Trophoblast cell (in vitro differentiated cells and primary cell): ENCODE measurements at regions not wholly inside any gene's neighbourhood (a gene's known extent, or its start where the extent isn't known, plus 50 kb on each side); places are given as distances from the start of the nearest gene placed in this dataset.
"Not testable (repeated sequence)": the region's sequence is repeated elsewhere in the genome, so short reads cannot be mapped to it uniquely, and the experiment has no call there.

Source experiments
- DNase-seq, 2 donors: peaks; one replicate each; pipeline ENCODE4 v3.0.0-alpha.2; 2016
- H2AFZ ChIP-seq: 2 replicates; pipeline ENCODE4 v1.6.1; 2013; ENCODE audit warnings: low read length, moderate library complexity, mild to moderate bottlenecking; ENCODE audit not compliant: insufficient read depth, poor library complexity
- H2AK5ac ChIP-seq: 2 replicates; pipeline ENCODE4 v1.6.1; 2013; ENCODE audit warnings: mild to moderate bottlenecking, low read length
- H2BK120ac ChIP-seq: 2 replicates; pipeline ENCODE4 v1.6.1; 2013; ENCODE audit warnings: low read length, mild to moderate bottlenecking, moderate library complexity; ENCODE audit not compliant: insufficient read depth, poor library complexity
- H2BK12ac ChIP-seq: 2 replicates; pipeline ENCODE4 v1.6.1; 2013; ENCODE audit warnings: mild to moderate bottlenecking, low read length, moderate library complexity
- H2BK5ac ChIP-seq: 2 replicates; pipeline ENCODE4 v1.6.1; 2013; ENCODE audit warnings: low read length, low read depth, moderate library complexity, mild to moderate bottlenecking; ENCODE audit not compliant: poor library complexity
- H3K14ac ChIP-seq: 2 replicates; pipeline ENCODE4 v1.6.1; 2013; ENCODE audit warnings: mild to moderate bottlenecking, low read length
- H3K18ac ChIP-seq: 2 replicates; pipeline ENCODE4 v1.6.1; 2013; ENCODE audit warnings: mild to moderate bottlenecking, low read length
- H3K23ac ChIP-seq: 2 replicates; pipeline ENCODE4 v1.6.1; 2013; ENCODE audit warnings: low read length
- H3K27ac ChIP-seq: 2 replicates; pipeline ENCODE4 v1.5.1; 2013; ENCODE audit warnings: low read depth, mild to moderate bottlenecking, inconsistent platforms, low read length, moderate library complexity
- H3K27me3 ChIP-seq: 2 replicates; pipeline ENCODE4 v1.6.1; 2013; ENCODE audit warnings: inconsistent platforms, mild to moderate bottlenecking, low read length, moderate library complexity; ENCODE audit not compliant: insufficient read depth
- H3K36me3 ChIP-seq, 2 experiments: 1 replicate in 1 of 2; 2 replicates in 1 of 2; pipeline ENCODE4 v1.6.1; 2013; ENCODE audit warnings: low read length in 2 of 2, mild to moderate bottlenecking in 2 of 2, moderate library complexity in 1 of 2; ENCODE audit not compliant: insufficient read depth in 2 of 2, control insufficient read depth in 1 of 2
- H3K4ac ChIP-seq: 2 replicates; pipeline ENCODE4 v1.6.1; 2013; ENCODE audit warnings: low read depth, mild to moderate bottlenecking, low read length, moderate library complexity
- H3K4me1 ChIP-seq, 2 experiments: 1 replicate in 1 of 2; 2 replicates in 1 of 2; pipeline ENCODE4 v1.6.1; 2013; ENCODE audit warnings: low read length in 2 of 2, mild to moderate bottlenecking in 2 of 2, moderate library complexity in 1 of 2; ENCODE audit not compliant: insufficient read depth in 2 of 2, control insufficient read depth in 1 of 2
- H3K4me2 ChIP-seq: 2 replicates; pipeline ENCODE4 v1.6.1; 2013; ENCODE audit warnings: inconsistent platforms, mild to moderate bottlenecking, low read length, moderate library complexity
- H3K4me3 ChIP-seq: 2 replicates; pipeline ENCODE4 v1.5.1; 2013; ENCODE audit warnings: mild to moderate bottlenecking, low read depth, low read length, inconsistent platforms
- H3K79me1 ChIP-seq: one replicate; pipeline ENCODE4 v1.6.1; 2013; ENCODE audit warnings: low read length
- H3K79me2 ChIP-seq: 2 replicates; pipeline ENCODE4 v1.6.1; 2013; ENCODE audit warnings: low read length, mild to moderate bottlenecking; ENCODE audit not compliant: control insufficient read depth, insufficient read depth, poor library complexity
- H3K9ac ChIP-seq: 2 replicates; pipeline ENCODE4 v1.6.1; 2013; ENCODE audit warnings: mild to moderate bottlenecking, low read length
- H3K9me3 ChIP-seq: 2 replicates; pipeline ENCODE4 v1.6.1; 2013; ENCODE audit warnings: low read depth, mild to moderate bottlenecking, control low read depth, inconsistent platforms, low read length; ENCODE audit not compliant: insufficient read depth
- H4K12ac ChIP-seq: 2 replicates; pipeline ENCODE4 v1.6.1; 2013; ENCODE audit warnings: low read depth, mild to moderate bottlenecking, low read length, moderate library complexity
- H4K8ac ChIP-seq: 2 replicates; pipeline ENCODE4 v1.6.1; 2013; ENCODE audit warnings: low read depth, mild to moderate bottlenecking, low read length, moderate library complexity
- H4K91ac ChIP-seq: one replicate; pipeline ENCODE4 v1.6.1; 2013; ENCODE audit warnings: low read depth, mild to moderate bottlenecking, low read length, moderate library complexity
- WGBS: extraction: QIAGEN DNeasy Blood & Tissue Kit; methylation state at CpG from one replicate; pipeline ENCODE4 v1.1.7; 2013; ENCODE audit warnings: missing lambda C conversion rate; ENCODE audit not compliant: insufficient read length, insufficient coverage; ENCODE audit errors: extremely low coverage; 5-methylcytosine and 5-hydroxymethylcytosine counted together

DNA sequence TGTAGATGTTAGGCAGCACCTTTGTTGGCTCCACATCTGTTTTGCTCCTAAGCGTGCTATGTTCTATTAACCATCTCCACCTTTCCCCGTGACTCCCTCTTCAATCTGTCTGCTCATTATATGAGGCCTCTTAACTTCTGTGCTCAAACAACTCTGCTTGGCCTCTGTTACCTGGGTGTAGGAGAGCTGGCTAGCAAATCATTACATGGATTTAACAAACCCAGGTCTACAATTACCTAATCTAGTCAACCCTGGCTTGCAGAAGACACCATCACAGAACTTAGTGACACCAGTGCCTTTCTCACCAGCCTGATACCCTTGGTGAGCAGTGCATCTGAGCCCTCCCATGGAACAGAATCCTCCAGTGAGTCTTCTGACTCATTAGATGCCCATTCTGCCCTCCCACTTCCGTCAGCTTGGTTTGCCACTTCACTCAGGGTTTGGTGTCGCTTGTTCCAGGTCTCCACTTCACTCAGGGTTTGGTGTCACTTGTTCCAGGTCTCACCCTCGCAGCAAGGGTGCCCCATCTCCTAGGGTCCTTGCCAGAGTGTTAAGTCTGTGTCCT, 92.0 kb upstream of the KIF26B start:
- Histone ChIP-seq H2AK5ac (no peak overlapping the region), H4K91ac (no peak overlapping the region), H3K4me3 (no peak overlapping the region), H2BK5ac (no peak overlapping the region), H3K4me1 (no peaks in the 10 kb centered on the region), H3K18ac (no peak overlapping the region), H3K79me2 (no peaks in the 10 kb centered on the region), H3K14ac (no peak overlapping the region), H3K27ac (no peak overlapping the region), H2AFZ (no peak overlapping the region), H3K36me3 (no peaks in the 10 kb centered on the region), H3K9me3 (no peaks in the 10 kb centered on the region), H3K79me1 (no peaks in the 10 kb centered on the region), H3K9ac (no peak overlapping the region), H3K23ac (no peak overlapping the region), H4K12ac (no peak overlapping the region), H2BK120ac (no peak overlapping the region), H3K27me3 (no peaks in the 10 kb centered on the region), H4K8ac (no peak overlapping the region), H2BK12ac (no peak overlapping the region), H3K4me2 (no peak overlapping the region), H3K4ac (no peak overlapping the region)
- DNase-seq: no peak
- WGBS: no CpG with 5 or more reads among the region's 5 CpGs

DNA sequence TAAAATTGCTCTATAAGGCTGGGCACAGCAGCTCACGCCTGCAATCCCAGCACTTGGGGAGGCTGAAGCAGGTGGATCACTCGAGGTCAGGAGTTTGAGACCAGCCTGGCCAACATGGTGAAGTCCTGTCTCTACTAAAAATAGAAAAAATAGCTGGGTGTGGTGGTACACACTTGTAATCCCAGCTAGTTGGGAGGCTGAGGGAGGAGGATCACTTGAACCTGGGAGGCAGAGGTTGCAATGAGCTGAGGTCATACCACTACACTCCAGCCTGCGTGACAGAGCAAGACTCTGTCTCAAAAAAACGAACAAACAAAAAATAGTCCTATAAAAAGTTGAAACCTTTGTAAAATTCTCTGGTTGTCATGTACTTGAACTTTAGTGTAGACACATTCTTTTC, 93.0 kb upstream of the KIF26B start:
- not testable (repeated sequence) for H3K9ac ChIP-seq, DNase-seq

GRCh38 chr1:245060684-245061374, 94.0 kb upstream of the KIF26B start:
- H2AK5ac ChIP-seq: no peak overlapping the region
- DNase-seq: no peak
- no peak overlapping the region for H4K91ac ChIP-seq
- H3K18ac ChIP-seq: no peak overlapping the region
- no peak overlapping the region for H2BK5ac ChIP-seq
- no peak overlapping the region for H4K12ac ChIP-seq
- no peaks in the 10 kb centered on the region for H3K27me3 ChIP-seq
- no peak overlapping the region for H3K23ac ChIP-seq
- H3K14ac ChIP-seq: no peak overlapping the region
- H2BK12ac ChIP-seq: no peak overlapping the region
- H3K4me1 ChIP-seq: no peaks in the 10 kb centered on the region
- H2AFZ ChIP-seq: no peak overlapping the region
- H3K4ac ChIP-seq: no peak overlapping the region
- no peak overlapping the region for H3K27ac ChIP-seq
- no peak overlapping the region for H3K9ac ChIP-seq
- WGBS: no CpG with 5 or more reads among the region's 6 CpGs
- no peak overlapping the region for H2BK120ac ChIP-seq
- H3K79me1 ChIP-seq: no peaks in the 10 kb centered on the region
- no peaks in the 10 kb centered on the region for H3K79me2 ChIP-seq
- H3K9me3 ChIP-seq: no peaks in the 10 kb centered on the region
- no peaks in the 10 kb centered on the region for H3K36me3 ChIP-seq
- no peak overlapping the region for H3K4me3 ChIP-seq
- H4K8ac ChIP-seq: no peak overlapping the region
- no peak overlapping the region for H3K4me2 ChIP-seq

More for the DNA sequence above, 93.0 kb upstream of the KIF26B start:
- not testable (repeated sequence) for H3K36me3 ChIP-seq, H4K12ac ChIP-seq, H3K18ac ChIP-seq, H2AFZ ChIP-seq, H4K8ac ChIP-seq, H3K79me2 ChIP-seq, H3K27ac ChIP-seq, H2BK5ac ChIP-seq, H2AK5ac ChIP-seq, H3K4me1 ChIP-seq, H3K14ac ChIP-seq, H3K23ac ChIP-seq, H2BK120ac ChIP-seq, H3K4ac ChIP-seq, H3K4me2 ChIP-seq, H3K27me3 ChIP-seq, H3K4me3 ChIP-seq, H4K91ac ChIP-seq, H3K79me1 ChIP-seq, H2BK12ac ChIP-seq, H3K9me3 ChIP-seq
- no CpG with 5 or more reads among the region's 4 CpGs for WGBS

- no peak overlapping the region for H4K91ac ChIP-seq
- H3K18ac ChIP-seq: no peak overlapping the region
- H3K79me2 ChIP-seq: no peaks in the 10 kb centered on the region
- DNase-seq: peak in 1 of 2 donors; percentile 8
- no peaks in the 10 kb centered on the region for H3K79me1 ChIP-seq
- no peak overlapping the region for H3K4me3 ChIP-seq
- H2BK12ac ChIP-seq: no peak overlapping the region
- no peak overlapping the region for H3K14ac ChIP-seq
- H2AFZ ChIP-seq: no peak overlapping the region
- H3K9me3 ChIP-seq: peaks cover under 1% of the 10 kb centered on the region
- no peak overlapping the region for H2BK120ac ChIP-seq
- H3K9ac ChIP-seq: no peak overlapping the region
- no peak overlapping the region for H2BK5ac ChIP-seq
- H4K8ac ChIP-seq: no peak overlapping the region
- H3K36me3 ChIP-seq: peaks cover 0 to under 1% of the 10 kb centered on the region in 2 experiments
- WGBS: no CpG with 5 or more reads among the region's 5 CpGs
- H3K23ac ChIP-seq: no peak overlapping the region
- no peak overlapping the region for H4K12ac ChIP-seq
- H3K27ac ChIP-seq: no peak overlapping the region
- H3K4me1 ChIP-seq: no peaks in the 10 kb centered on the region
- H3K27me3 ChIP-seq: no peaks in the 10 kb centered on the region
- H2AK5ac ChIP-seq: no peak overlapping the region
- H3K4me2 ChIP-seq: no peak overlapping the region
- no peak overlapping the region for H3K4ac ChIP-seq
These were observed 94.9 kb upstream of the KIF26B start for GRCh38 chr1:245059806-245060424.
